WERI-Rb-1 (cell line): ENCODE measurements at regions not wholly inside any gene's neighbourhood (a gene's known extent, or its start where the extent isn't known, plus 50 kb on each side); places are given as distances from the start of the nearest gene placed in this dataset.

Experiments used
- DNase-seq: peaks from one replicate; pipeline ENCODE4 v3.0.0-alpha.2; 2020
- H3K27ac ChIP-seq: fragments of 250-450 bp; sonication (Bioruptor Pico); 2 replicates; pipeline ENCODE4 v1.5.1; 2020; ENCODE audit warnings: mild to moderate bottlenecking, moderate library complexity
- H3K27me3 ChIP-seq: fragments of 250-450 bp; sonication (Bioruptor Pico); 2 replicates; pipeline ENCODE4 v1.5.1; 2021; ENCODE audit warnings: mild to moderate bottlenecking, low read depth, moderate library complexity; ENCODE audit not compliant: insufficient read depth, severe bottlenecking
- H3K36me3 ChIP-seq: fragments of 250-450 bp; sonication (Bioruptor Pico); 2 replicates; pipeline ENCODE4 v1.5.1; 2020; ENCODE audit warnings: mild to moderate bottlenecking, moderate library complexity
- H3K4me3 ChIP-seq: 2 replicates; pipeline ENCODE4 v1.5.1; 2011; ENCODE audit warnings: low read depth, mild to moderate bottlenecking, control low read depth, low read length
- H3K9me3 ChIP-seq: fragments of 250-450 bp; sonication (Bioruptor Pico); 2 replicates; pipeline ENCODE4 v1.5.1; 2021; ENCODE audit warnings: mild to moderate bottlenecking, moderate library complexity; ENCODE audit not compliant: severe bottlenecking
- CTCF ChIP-seq: IDR thresholded peaks from 2 replicates; pipeline ENCODE4 v1.5.1; 2011; ENCODE audit warnings: low read depth, mild to moderate bottlenecking, control low read depth, inconsistent platforms, low read length

- Histone ChIP-seq H3K9me3 (no peaks in the 10 kb centered on the region), H3K27me3 (no peaks in the 10 kb centered on the region), H3K4me3 (no peak overlapping the region), H3K27ac (no peak overlapping the region), H3K36me3 (no peaks in the 10 kb centered on the region)
- no peak for TF ChIP-seq CTCF
- DNase-seq, result no peak
Measured at GRCh38 chr12:43145481-43145880, 406.5 kb downstream of the ADAMTS20 start.

GRCh38 chr12:43143278-43143677 is 408.7 kb downstream of the ADAMTS20 start:
- no peak for DNase-seq
- no peak overlapping the region for H3K27ac ChIP-seq
- H3K4me3 ChIP-seq, result no peak overlapping the region
- no peaks in the 10 kb centered on the region for H3K36me3 ChIP-seq
- H3K27me3 ChIP-seq, result no peaks in the 10 kb centered on the region
- no peaks in the 10 kb centered on the region for H3K9me3 ChIP-seq
- TF ChIP-seq CTCF, result no peak

GRCh38 chr12:43132291-43132690 is 419.7 kb downstream of the ADAMTS20 start:
- DNase-seq, result no peak
- Histone ChIP-seq H3K27me3 (no peaks in the 10 kb centered on the region), H3K9me3 (no peaks in the 10 kb centered on the region), H3K36me3 (no peaks in the 10 kb centered on the region), H3K27ac (no peak overlapping the region), H3K4me3 (no peak overlapping the region)
- TF ChIP-seq CTCF, result no peak

- peaks cover 3% of the 10 kb centered on the region for H3K27me3 ChIP-seq
- H3K27ac ChIP-seq, result no peak overlapping the region
- DNase-seq, result no peak
- no peak overlapping the region for H3K4me3 ChIP-seq
- H3K36me3 ChIP-seq, result no peaks in the 10 kb centered on the region
- no peak for TF ChIP-seq CTCF
- H3K9me3 ChIP-seq, result no peaks in the 10 kb centered on the region
Measured at GRCh38 chr12:43131301-43131700, 420.7 kb downstream of the ADAMTS20 start.

GRCh38 chr12:43127886-43128549 is 424.0 kb downstream of the ADAMTS20 start:
- no peak overlapping the region for H3K4me3 ChIP-seq
- TF ChIP-seq CTCF, result no peak
- no peaks in the 10 kb centered on the region for H3K36me3 ChIP-seq
- DNase-seq, result no peak
- no peaks in the 10 kb centered on the region for H3K9me3 ChIP-seq
- peaks cover 3% of the 10 kb centered on the region for H3K27me3 ChIP-seq
- H3K27ac ChIP-seq, result no peak overlapping the region
